HG02970 (cell line): ENCODE measurements at regions not wholly inside any gene's neighbourhood (a gene's known extent, or its start where the extent isn't known, plus 50 kb on each side); places are given as distances from the start of the nearest gene placed in this dataset.
"Not testable (repeated sequence)": the region's sequence is repeated elsewhere in the genome, so short reads cannot be mapped to it uniquely, and the experiment has no call there.

Source experiments
- ATAC-seq: cut with Tn5 transposase; IDR thresholded peaks from one replicate; pipeline ENCODE4 v1.9.1; 2021; ENCODE audit warnings: mild to moderate bottlenecking, moderate library complexity, moderate number of reproducible peaks; ENCODE audit not compliant: unreplicated experiment, low FRiP score

- ATAC-seq: no peak
These were observed 146.2 kb downstream of the NFKBIZ start for GRCh38 chr3:101995371-101996046.

- no peak for ATAC-seq
These were observed 147.5 kb downstream of the NFKBIZ start for GRCh38 chr3:101996832-101997231.

- ATAC-seq: no peak
These were observed 149.1 kb downstream of the NFKBIZ start for GRCh38 chr3:101998256-101998926.

- no peak for ATAC-seq
These were observed 150.0 kb downstream of the NFKBIZ start for GRCh38 chr3:101999177-101999779.

- ATAC-seq: no peak
These were observed 151.4 kb downstream of the NFKBIZ start for GRCh38 chr3:102000620-102001209.

GRCh38 chr3:102002056-102002455 is 152.7 kb downstream of the NFKBIZ start:
- no peak for ATAC-seq

- no peak for ATAC-seq
These were observed 155.2 kb downstream of the NFKBIZ start for GRCh38 chr3:102004561-102004960.

- no peak for ATAC-seq
These were observed 156.2 kb downstream of the NFKBIZ start for GRCh38 chr3:102005551-102005950.

GRCh38 chr3:102006812-102007485 is 157.6 kb downstream of the NFKBIZ start:
- ATAC-seq: no peak

GRCh38 chr3:102008436-102008835 is 159.1 kb downstream of the NFKBIZ start:
- not testable (repeated sequence) for ATAC-seq

GRCh38 chr3:102016417-102016816 is 167.1 kb downstream of the NFKBIZ start:
- ATAC-seq: no peak

GRCh38 chr3:102017784-102018183 is 168.5 kb downstream of the NFKBIZ start:
- ATAC-seq: no peak

- no peak for ATAC-seq
These were observed 169.2 kb downstream of the NFKBIZ start for GRCh38 chr3:102018551-102018950.

- ATAC-seq: no peak
These were observed 171.4 kb downstream of the NFKBIZ start for GRCh38 chr3:102020735-102021134.

GRCh38 chr3:102024270-102024904 is 175.1 kb downstream of the NFKBIZ start:
- ATAC-seq: no peak

- no peak for ATAC-seq
These were observed 176.4 kb downstream of the NFKBIZ start for GRCh38 chr3:102025606-102026270.

GRCh38 chr3:102026656-102027055 is 177.3 kb downstream of the NFKBIZ start:
- no peak for ATAC-seq

- no peak for ATAC-seq
These were observed 181.3 kb downstream of the NFKBIZ start for GRCh38 chr3:102030661-102031060.

GRCh38 chr3:102031834-102032233 is 182.5 kb downstream of the NFKBIZ start:
- ATAC-seq: no peak
